Type B pancreatic cell (in vitro differentiated cells): ENCODE measurements at regions not wholly inside any gene's neighbourhood (a gene's known extent, or its start where the extent isn't known, plus 50 kb on each side); places are given as distances from the start of the nearest gene placed in this dataset.

ENCODE experiments used
- DNase-seq: peaks from one replicate; pipeline ENCODE4 v3.0.0; 2021; ENCODE audit warnings: mixed read lengths; ENCODE audit not compliant: unreplicated experiment; ENCODE audit errors: extremely low spot score
- H3K27ac Mint-ChIP-seq: 2 replicates; pipeline ENCODE4 v1.8.0; 2021; ENCODE audit warnings: mild to moderate bottlenecking, mixed read lengths
- H3K27me3 Mint-ChIP-seq: 2 replicates; pipeline ENCODE4 v1.8.0; 2021; ENCODE audit warnings: mixed read lengths
- H3K36me3 Mint-ChIP-seq: 2 replicates; pipeline ENCODE4 v1.8.0; 2021; ENCODE audit warnings: mixed read lengths
- H3K4me1 Mint-ChIP-seq: one replicate; pipeline ENCODE4 v1.8.0; 2021; ENCODE audit warnings: mixed read lengths; ENCODE audit not compliant: unreplicated experiment
- H3K4me3 Mint-ChIP-seq: 2 replicates; pipeline ENCODE4 v1.8.0; 2021; ENCODE audit warnings: mild to moderate bottlenecking, mixed read lengths
- H3K9me3 Mint-ChIP-seq: 2 replicates; pipeline ENCODE4 v1.8.0; 2021; ENCODE audit warnings: mixed read lengths
- CTCF ChIP-seq: fragments of 200-600 bp; sonication (generic); conservative IDR thresholded peaks from 2 replicates; pipeline ENCODE4 v1.5.0; 2021; ENCODE audit warnings: antibody characterized with exemption, mild to moderate bottlenecking

GRCh38 chrX:121135488-121136207 lies 88.2 kb downstream of the GLUD2 start:
- H3K4me1 Mint-ChIP-seq = no peaks in the 10 kb centered on the region
- H3K9me3 Mint-ChIP-seq = no peaks in the 10 kb centered on the region
- no peak overlapping the region for H3K4me3 Mint-ChIP-seq
- TF ChIP-seq CTCF = no peak
- no peaks in the 10 kb centered on the region for H3K36me3 Mint-ChIP-seq
- DNase-seq = no peak
- no peak overlapping the region for H3K27ac Mint-ChIP-seq
- H3K27me3 Mint-ChIP-seq = no peaks in the 10 kb centered on the region

GRCh38 chrX:121146059-121146628 lies 98.7 kb downstream of the GLUD2 start:
- no peaks in the 10 kb centered on the region for H3K36me3 Mint-ChIP-seq
- no peaks in the 10 kb centered on the region for H3K27me3 Mint-ChIP-seq
- no peaks in the 10 kb centered on the region for H3K9me3 Mint-ChIP-seq
- no peak overlapping the region for H3K27ac Mint-ChIP-seq
- H3K4me3 Mint-ChIP-seq = no peak overlapping the region
- no peaks in the 10 kb centered on the region for H3K4me1 Mint-ChIP-seq
- TF ChIP-seq CTCF = no peak
- DNase-seq = no peak

GRCh38 chrX:121150217-121150616 lies 102.8 kb downstream of the GLUD2 start:
- Mint-ChIP-seq H3K27me3 (no peaks in the 10 kb centered on the region), H3K27ac (no peak overlapping the region), H3K36me3 (no peaks in the 10 kb centered on the region), H3K4me3 (no peak overlapping the region), H3K9me3 (no peaks in the 10 kb centered on the region), H3K4me1 (no peaks in the 10 kb centered on the region)
- no peak for TF ChIP-seq CTCF
- no peak for DNase-seq

GRCh38 chrX:121151293-121151692 lies 103.9 kb downstream of the GLUD2 start:
- DNase-seq = no peak
- Mint-ChIP-seq H3K27ac (no peak overlapping the region), H3K4me1 (no peaks in the 10 kb centered on the region), H3K36me3 (no peaks in the 10 kb centered on the region), H3K4me3 (no peak overlapping the region), H3K9me3 (no peaks in the 10 kb centered on the region), H3K27me3 (no peaks in the 10 kb centered on the region)
- TF ChIP-seq CTCF = no peak

GRCh38 chrX:121154858-121155404 lies 107.5 kb downstream of the GLUD2 start:
- Mint-ChIP-seq H3K4me1 (no peaks in the 10 kb centered on the region), H3K9me3 (no peaks in the 10 kb centered on the region), H3K27me3 (no peaks in the 10 kb centered on the region), H3K36me3 (no peaks in the 10 kb centered on the region), H3K4me3 (no peak overlapping the region), H3K27ac (no peak overlapping the region)
- TF ChIP-seq CTCF = no peak
- DNase-seq = no peak
